NT2/D1 (cell line): ENCODE measurements at regions not wholly inside any gene's neighbourhood (a gene's known extent, or its start where the extent isn't known, plus 50 kb on each side); places are given as distances from the start of the nearest gene placed in this dataset.

Source experiments
- DNase-seq: peaks from one replicate; pipeline ENCODE4 v3.0.0-alpha.2; 2011; ENCODE audit warnings: low read depth, low spot score
- H3K27me3 ChIP-seq: 2 replicates; pipeline ENCODE4 v1.6.0; 2011; ENCODE audit warnings: mild to moderate bottlenecking; ENCODE audit not compliant: insufficient read length, insufficient read depth
- H3K36me3 ChIP-seq: 2 replicates; pipeline ENCODE4 v1.6.1; 2011; ENCODE audit warnings: mild to moderate bottlenecking, low read length, mixed read lengths; ENCODE audit not compliant: insufficient read depth, insufficient read length
- H3K4me1 ChIP-seq: 2 replicates; pipeline ENCODE4 v1.5.1; 2011; ENCODE audit not compliant: insufficient read depth, insufficient read length
- H3K4me3 ChIP-seq: 2 replicates; pipeline ENCODE4 v1.5.1; 2011; ENCODE audit warnings: low read depth; ENCODE audit not compliant: insufficient read length
- H3K9ac ChIP-seq: 2 replicates; pipeline ENCODE4 v1.6.0; 2011; ENCODE audit warnings: low read depth; ENCODE audit not compliant: insufficient read length
- H3K9me3 ChIP-seq: 2 replicates; pipeline ENCODE4 v1.5.1; 2011; ENCODE audit warnings: mild to moderate bottlenecking, low read length; ENCODE audit not compliant: insufficient read depth
- SUZ12 ChIP-seq: IDR thresholded peaks from 2 replicates; pipeline ENCODE4 v1.6.1; 2011; ENCODE audit not compliant: insufficient read length, insufficient read depth; ENCODE audit errors: extremely low read depth
- YY1 ChIP-seq: IDR thresholded peaks from 2 replicates; pipeline ENCODE4 v1.6.1; 2011; ENCODE audit not compliant: insufficient read length, insufficient read depth
- ZNF274 ChIP-seq: IDR thresholded peaks from 2 replicates; pipeline ENCODE4 v1.6.1; 2011; ENCODE audit warnings: mild to moderate bottlenecking, low read depth, low read length

DNA sequence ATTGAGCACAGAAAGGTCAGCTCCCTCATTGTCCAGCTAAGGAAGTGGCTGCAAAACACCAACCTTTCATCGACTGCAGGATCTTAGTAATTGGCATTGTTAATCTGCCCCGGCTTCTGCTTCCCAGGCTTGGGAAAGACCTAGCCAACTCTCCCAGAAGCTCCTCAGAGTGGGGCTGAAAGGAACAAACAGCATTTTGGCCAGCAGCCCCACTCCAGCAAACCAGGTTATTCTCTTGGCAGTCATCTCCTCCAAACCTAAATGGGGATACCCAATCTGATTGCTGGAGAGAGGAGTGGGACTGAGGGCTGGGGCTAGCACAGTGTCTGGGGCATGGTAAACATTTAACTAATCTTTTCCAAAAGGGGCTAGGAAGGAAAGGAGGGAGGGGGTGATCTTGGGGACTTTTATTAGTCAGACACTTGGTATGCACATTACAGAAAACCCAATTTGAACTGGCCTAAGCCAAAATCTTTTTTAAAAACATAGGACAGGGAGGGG, 294.4 kb downstream of the MN1 start:
- TF ChIP-seq SUZ12 (no peak), ZNF274 (no peak), YY1 (no peak)
- no peak overlapping the region for H3K4me3 ChIP-seq
- no peaks in the 10 kb centered on the region for H3K4me1 ChIP-seq
- H3K36me3 ChIP-seq = no peaks in the 10 kb centered on the region
- no peak for DNase-seq
- no peak overlapping the region for H3K9ac ChIP-seq
- no peaks in the 10 kb centered on the region for H3K27me3 ChIP-seq
- H3K9me3 ChIP-seq = no peaks in the 10 kb centered on the region; the same call in 1 of the 2 replicates

DNA sequence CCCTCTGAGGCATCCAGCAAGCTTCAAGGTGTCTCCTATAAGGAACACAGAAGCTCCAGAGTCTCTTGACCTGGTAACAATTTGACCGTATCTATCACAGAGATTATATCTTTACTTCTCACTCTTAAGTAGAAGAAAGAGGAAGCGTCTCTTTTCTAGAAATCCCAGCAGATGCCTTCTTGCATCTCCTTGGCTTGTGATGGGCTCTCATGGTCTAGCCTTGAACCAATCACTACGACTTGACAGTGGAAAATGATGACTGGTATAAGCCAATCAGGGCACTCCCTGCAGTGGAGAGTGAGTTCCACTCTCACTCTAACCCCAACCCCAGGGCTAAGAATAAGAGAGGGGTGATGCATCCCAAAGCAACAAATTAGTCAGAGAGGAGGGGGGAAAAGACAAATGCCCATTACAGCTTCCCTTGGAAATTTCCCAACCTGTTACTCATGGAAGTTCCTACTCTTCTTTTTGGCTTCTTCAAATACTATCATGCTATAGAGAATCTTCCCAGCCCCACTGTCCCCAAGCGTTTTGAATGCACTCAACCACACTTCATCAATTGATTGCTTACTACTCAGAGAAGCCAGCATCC, 293.5 kb downstream of the MN1 start:
- H3K27me3 ChIP-seq = no peaks in the 10 kb centered on the region
- H3K36me3 ChIP-seq = no peaks in the 10 kb centered on the region
- TF ChIP-seq SUZ12 = no peak
- no peak for TF ChIP-seq YY1
- no peak for TF ChIP-seq ZNF274
- no peak overlapping the region for H3K4me3 ChIP-seq
- no peaks in the 10 kb centered on the region for H3K4me1 ChIP-seq
- no peaks in the 10 kb centered on the region; the same call in 1 of the 2 replicates for H3K9me3 ChIP-seq
- no peak for DNase-seq
- no peak overlapping the region for H3K9ac ChIP-seq

DNA sequence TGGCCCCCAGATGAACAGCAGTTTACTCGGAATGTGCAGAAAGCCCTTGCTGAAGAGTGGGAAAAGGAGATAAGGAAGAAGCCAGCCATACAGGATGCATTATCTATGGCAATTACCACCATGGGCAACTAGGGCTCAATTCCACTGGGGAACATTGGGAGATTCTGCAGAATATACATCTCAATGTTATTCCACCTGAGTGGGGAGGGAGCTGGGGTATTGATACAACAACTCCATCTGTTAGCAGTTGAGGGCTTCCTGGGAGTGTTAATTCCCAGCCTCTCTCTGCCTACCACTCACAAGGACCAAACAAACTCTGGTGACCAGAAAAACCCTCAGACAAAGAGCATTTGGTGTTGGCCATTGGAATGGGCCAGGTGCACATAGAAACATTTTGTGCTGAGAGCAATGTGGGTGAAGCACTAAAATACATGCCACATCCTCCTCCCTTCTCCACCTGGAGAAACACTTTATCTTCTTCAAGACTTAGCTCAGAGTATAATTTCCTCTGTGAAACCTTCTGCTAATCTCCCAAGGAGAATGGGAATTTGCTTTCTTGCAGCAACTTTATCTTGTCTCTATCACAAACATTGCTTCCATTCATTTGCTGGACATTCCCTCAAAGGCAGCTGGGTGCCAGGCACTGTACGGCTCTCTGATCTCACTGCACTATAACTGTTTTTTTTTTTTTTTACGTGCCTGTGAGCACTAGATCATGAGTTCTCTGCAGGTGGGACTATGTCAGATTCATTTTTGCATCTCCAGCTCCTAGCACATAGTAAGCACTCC, 292.2 kb downstream of the MN1 start:
- Histone ChIP-seq H3K36me3 (no peaks in the 10 kb centered on the region), H3K4me3 (no peak overlapping the region), H3K9me3 (no peaks in the 10 kb centered on the region), H3K9ac (no peak overlapping the region), H3K4me1 (no peaks in the 10 kb centered on the region), H3K27me3 (no peaks in the 10 kb centered on the region)
- DNase-seq = no peak
- TF ChIP-seq YY1 (no peak), ZNF274 (no peak)

DNA sequence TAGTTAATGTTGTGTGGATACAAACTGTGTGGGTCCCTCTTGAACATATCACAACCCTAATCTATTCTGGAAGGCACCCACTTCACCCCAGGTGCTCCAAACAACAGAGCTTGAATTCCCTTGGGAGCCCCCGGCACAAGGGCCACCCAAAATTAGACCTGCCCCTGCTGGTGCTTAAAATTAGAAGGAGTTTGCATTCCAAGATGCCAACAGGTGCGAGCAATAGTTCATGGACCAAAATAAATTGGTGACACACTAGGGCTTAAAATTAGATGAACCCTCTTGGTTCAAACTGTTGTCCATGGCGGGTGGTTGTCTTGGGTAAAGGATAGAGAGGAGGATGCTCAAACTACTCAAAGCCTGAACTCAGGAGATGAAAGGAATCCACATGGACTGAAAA, 291.5 kb downstream of the MN1 start:
- Histone ChIP-seq H3K36me3 (no peaks in the 10 kb centered on the region), H3K4me1 (no peaks in the 10 kb centered on the region), H3K9me3 (no peaks in the 10 kb centered on the region), H3K9ac (no peak overlapping the region), H3K27me3 (no peaks in the 10 kb centered on the region), H3K4me3 (no peak overlapping the region)
- no peak for DNase-seq
- TF ChIP-seq SUZ12 (no peak), YY1 (no peak), ZNF274 (no peak)

DNA sequence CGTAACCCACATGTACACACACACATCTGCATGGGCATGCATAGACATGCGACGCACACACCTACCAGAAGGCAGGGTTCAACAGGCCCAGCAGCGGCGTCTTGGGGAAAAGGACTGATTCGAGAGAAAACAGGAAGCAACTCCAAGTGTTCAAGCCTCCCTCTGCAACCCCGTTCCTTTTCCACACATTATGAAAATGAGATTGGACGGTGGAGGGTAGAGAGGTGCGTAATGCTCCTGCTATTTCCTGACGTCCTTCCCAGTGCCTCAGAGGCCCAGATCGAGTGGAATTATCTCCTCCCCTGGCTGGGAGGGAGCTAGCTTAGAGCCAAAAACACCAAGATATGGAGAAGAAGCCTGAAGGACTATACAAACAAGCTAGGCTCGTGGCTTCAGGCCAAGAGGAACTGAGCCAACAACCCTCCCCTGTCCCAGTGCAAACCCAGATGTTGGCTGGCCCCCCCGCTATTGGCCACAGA, 289.2 kb downstream of the MN1 start:
- Histone ChIP-seq H3K27me3 (no peaks in the 10 kb centered on the region), H3K36me3 (no peaks in the 10 kb centered on the region), H3K9me3 (no peaks in the 10 kb centered on the region), H3K9ac (no peak overlapping the region), H3K4me3 (no peak overlapping the region), H3K4me1 (no peaks in the 10 kb centered on the region)
- no peak for DNase-seq
- TF ChIP-seq SUZ12 (no peak), ZNF274 (no peak), YY1 (no peak)

DNA sequence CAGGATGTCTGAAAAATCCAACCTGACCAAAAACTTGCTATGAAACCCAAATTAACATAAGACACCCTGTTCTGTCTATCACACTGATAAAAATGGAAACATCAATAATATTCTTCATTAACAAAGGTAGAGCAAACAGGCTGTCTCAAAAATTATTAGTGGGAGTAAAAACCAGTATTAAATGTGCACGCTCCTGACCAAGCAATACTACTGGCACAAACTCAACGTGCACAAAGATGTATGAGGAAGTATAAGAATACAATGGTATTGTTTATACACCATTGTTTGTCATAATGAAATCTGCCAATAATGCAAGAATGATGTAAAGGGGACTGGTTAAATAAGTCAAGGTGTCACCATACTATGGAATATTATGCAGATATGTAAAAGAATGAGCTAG, 288.5 kb downstream of the MN1 start:
- H3K9me3 ChIP-seq = no peaks in the 10 kb centered on the region
- TF ChIP-seq SUZ12 (no peak), YY1 (no peak), ZNF274 (no peak)
- peaks cover under 1% of the 10 kb centered on the region for H3K4me1 ChIP-seq
- no peak overlapping the region for H3K9ac ChIP-seq
- no peak overlapping the region for H3K4me3 ChIP-seq
- no peaks in the 10 kb centered on the region for H3K36me3 ChIP-seq
- H3K27me3 ChIP-seq = no peaks in the 10 kb centered on the region
- no peak for DNase-seq

DNA sequence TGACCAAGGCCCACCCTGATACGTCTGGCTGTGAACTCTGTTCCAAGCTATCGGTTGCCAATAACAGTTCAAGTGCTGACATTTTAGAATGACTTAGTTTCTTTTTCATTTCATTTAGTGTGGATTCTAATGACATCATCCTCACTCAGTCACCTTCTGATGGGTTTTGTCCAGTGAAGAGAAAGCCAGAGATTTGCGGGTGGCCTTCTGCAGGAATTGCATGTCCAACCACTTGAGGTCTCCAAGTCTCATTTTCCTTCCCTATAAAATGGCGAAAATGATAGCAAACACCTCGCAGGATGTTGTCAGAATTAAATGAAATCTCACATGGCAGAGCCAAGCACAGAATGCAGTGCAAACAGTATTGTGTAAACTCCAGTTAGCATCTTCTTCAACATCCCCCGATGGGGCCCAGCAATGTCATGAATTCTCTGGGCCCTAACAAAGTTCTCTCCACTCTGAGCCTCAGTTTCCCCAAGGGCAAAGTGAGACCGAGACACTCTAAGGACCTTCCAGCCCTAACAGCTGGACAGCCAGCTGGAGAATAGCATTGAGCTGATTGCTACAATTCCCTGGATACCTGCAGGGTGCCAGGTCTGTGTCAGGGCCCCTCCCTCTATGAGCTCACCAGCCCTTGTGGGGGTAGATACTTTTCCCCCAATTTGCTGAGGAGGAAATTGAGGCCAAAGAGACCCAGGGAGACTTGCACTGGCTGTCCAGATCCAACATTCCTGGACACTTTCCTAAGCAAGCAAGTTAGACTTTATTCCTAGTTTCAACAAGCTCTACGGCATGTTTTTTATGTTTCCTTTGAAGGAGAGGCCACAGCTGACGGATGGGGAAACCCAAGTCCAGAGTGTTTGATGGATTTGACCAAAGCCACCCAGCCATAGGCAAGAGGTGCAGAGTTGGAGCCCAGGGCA, 286.7 kb downstream of the MN1 start:
- TF ChIP-seq ZNF274 (no peak), YY1 (no peak), SUZ12 (no peak)
- Histone ChIP-seq H3K9me3 (no peaks in the 10 kb centered on the region), H3K4me3 (no peak overlapping the region), H3K9ac (no peak overlapping the region), H3K27me3 (no peaks in the 10 kb centered on the region), H3K4me1 (peaks cover 8% of the 10 kb centered on the region), H3K36me3 (no peaks in the 10 kb centered on the region)
- no peak for DNase-seq
